Osteocyte (in vitro differentiated cells): ENCODE measurements at regions not wholly inside any gene's neighbourhood (a gene's known extent, or its start where the extent isn't known, plus 50 kb on each side); places are given as distances from the start of the nearest gene placed in this dataset.
"Not testable (repeated sequence)": the region's sequence is repeated elsewhere in the genome, so short reads cannot be mapped to it uniquely, and the experiment has no call there.

ENCODE experiments used
- DNase-seq: peaks from one replicate; pipeline ENCODE4 v3.0.0; 2021; ENCODE audit warnings: mixed read lengths; ENCODE audit not compliant: unreplicated experiment; ENCODE audit errors: extremely low spot score
- H3K27ac Mint-ChIP-seq: one replicate; pipeline ENCODE4 v1.8.0; 2021; ENCODE audit warnings: mild to moderate bottlenecking, mixed read lengths; ENCODE audit not compliant: unreplicated experiment
- H3K27me3 Mint-ChIP-seq: one replicate; pipeline ENCODE4 v1.8.0; 2021; ENCODE audit warnings: mixed read lengths; ENCODE audit not compliant: unreplicated experiment
- H3K36me3 Mint-ChIP-seq: one replicate; pipeline ENCODE4 v1.8.0; 2021; ENCODE audit warnings: mixed read lengths; ENCODE audit not compliant: unreplicated experiment
- H3K4me1 Mint-ChIP-seq: one replicate; pipeline ENCODE4 v1.8.0; 2021; ENCODE audit warnings: mixed read lengths; ENCODE audit not compliant: unreplicated experiment
- H3K4me3 Mint-ChIP-seq: one replicate; pipeline ENCODE4 v1.8.0; 2021; ENCODE audit warnings: mild to moderate bottlenecking, moderate library complexity, mixed read lengths; ENCODE audit not compliant: unreplicated experiment
- H3K9me3 Mint-ChIP-seq: one replicate; pipeline ENCODE4 v1.8.0; 2021; ENCODE audit warnings: mixed read lengths; ENCODE audit not compliant: unreplicated experiment
- CTCF ChIP-seq: fragments of 200-600 bp; sonication (generic); IDR thresholded peaks from 2 replicates; pipeline ENCODE4 v1.5.0; 2021; ENCODE audit warnings: antibody characterized with exemption, mild to moderate bottlenecking, moderate library complexity

- peaks cover 14% of the 10 kb centered on the region for H3K4me1 Mint-ChIP-seq
- peaks cover 2% of the 10 kb centered on the region for H3K36me3 Mint-ChIP-seq
- H3K27ac Mint-ChIP-seq, result no peak overlapping the region
- no peaks in the 10 kb centered on the region for H3K9me3 Mint-ChIP-seq
- H3K27me3 Mint-ChIP-seq, result peaks cover 24% of the 10 kb centered on the region
- H3K4me3 Mint-ChIP-seq, result no peak overlapping the region
- TF ChIP-seq CTCF, result no peak
- DNase-seq, result no peak
Measured at GRCh38 chr3:127085576-127085975, 102.7 kb downstream of the PLXNA1 start.

GRCh38 chr3:127086591-127086990 lies 103.7 kb downstream of the PLXNA1 start:
- H3K4me3 Mint-ChIP-seq, H3K27ac Mint-ChIP-seq: not testable (repeated sequence)

GRCh38 chr3:127087441-127087840 lies 104.5 kb downstream of the PLXNA1 start:
- no peak overlapping the region for H3K4me3 Mint-ChIP-seq
- no peaks in the 10 kb centered on the region for H3K9me3 Mint-ChIP-seq
- peaks cover 23% of the 10 kb centered on the region for H3K27me3 Mint-ChIP-seq
- H3K27ac Mint-ChIP-seq, result no peak overlapping the region
- no peak for DNase-seq
- no peak for TF ChIP-seq CTCF
- peaks cover 14% of the 10 kb centered on the region for H3K4me1 Mint-ChIP-seq
- H3K36me3 Mint-ChIP-seq, result peaks cover 2% of the 10 kb centered on the region

More at GRCh38 chr3:127086591-127086990, 103.7 kb downstream of the PLXNA1 start:
- DNase-seq, H3K9me3 Mint-ChIP-seq, H3K36me3 Mint-ChIP-seq: not testable (repeated sequence)
- H3K27me3 Mint-ChIP-seq, result peaks cover 23% of the 10 kb centered on the region
- H3K4me1 Mint-ChIP-seq, result peaks cover 14% of the 10 kb centered on the region

- peaks cover 18% of the 10 kb centered on the region for H3K4me1 Mint-ChIP-seq
- peaks cover 23% of the 10 kb centered on the region for H3K27me3 Mint-ChIP-seq
- H3K27ac Mint-ChIP-seq, result no peak overlapping the region
- DNase-seq, result no peak
- H3K4me3 Mint-ChIP-seq, result no peak overlapping the region
- peaks cover 2% of the 10 kb centered on the region for H3K36me3 Mint-ChIP-seq
- no peaks in the 10 kb centered on the region for H3K9me3 Mint-ChIP-seq
- no peak for TF ChIP-seq CTCF
Measured at GRCh38 chr3:127088511-127089351, 104.2 kb upstream of the PRR23E start.

- Mint-ChIP-seq H3K9me3 (no peaks in the 10 kb centered on the region), H3K36me3 (peaks cover 2% of the 10 kb centered on the region), H3K27me3 (peaks cover 21% of the 10 kb centered on the region), H3K4me3 (peak overlapping the region; percentile 14), H3K4me1 (peaks cover 18% of the 10 kb centered on the region), H3K27ac (peak overlapping the region; percentile 56)
- TF ChIP-seq CTCF, result no peak
- no peak for DNase-seq
Measured at GRCh38 chr3:127089486-127090145, 103.3 kb upstream of the PRR23E start.
